Neural progenitor cell (in vitro differentiated cells): ENCODE measurements at regions not wholly inside any gene's neighbourhood (a gene's known extent, or its start where the extent isn't known, plus 50 kb on each side); places are given as distances from the start of the nearest gene placed in this dataset.
A peak's percentile ranks its signal among the peaks of the same experiment; 100 is the strongest.

ENCODE experiments used
- DNase-seq: peaks from one replicate; pipeline ENCODE4 v3.0.0-alpha.2; 2016; ENCODE audit warnings: low spot score
- H2AFZ ChIP-seq: fragments of 200-600 bp; sonication (generic); replicated peaks from 2 replicates; pipeline ENCODE4 v1.6.1; 2016; ENCODE audit warnings: antibody characterized with exemption
- H3F3A ChIP-seq: fragments of 200-600 bp; sonication (generic); 2 replicates; pipeline ENCODE4 v1.6.1; 2016; ENCODE audit warnings: antibody characterized with exemption, low read depth
- H3K27ac ChIP-seq: fragments of 200-600 bp; sonication (generic); 2 replicates; pipeline ENCODE4 v1.5.1; 2016; ENCODE audit warnings: mild to moderate bottlenecking
- H3K27me3 ChIP-seq: fragments of 200-600 bp; sonication (generic); 2 replicates; pipeline ENCODE4 v1.6.1; 2016; ENCODE audit warnings: mild to moderate bottlenecking, moderate library complexity
- H3K36me3 ChIP-seq: fragments of 200-600 bp; sonication (generic); 2 replicates; pipeline ENCODE4 v1.5.1; 2016
- H3K4me1 ChIP-seq: fragments of 200-600 bp; sonication (generic); 2 replicates; pipeline ENCODE4 v1.6.1; 2016; ENCODE audit warnings: mixed run types
- H3K4me2 ChIP-seq: fragments of 200-600 bp; sonication (generic); 2 replicates; pipeline ENCODE4 v1.6.1; 2016
- H3K4me3 ChIP-seq: fragments of 200-600 bp; sonication (generic); 2 replicates; pipeline ENCODE4 v1.5.1; 2016
- H3K79me2 ChIP-seq: fragments of 200-600 bp; sonication (generic); 2 replicates; pipeline ENCODE4 v1.6.1; 2016; ENCODE audit warnings: low read depth
- H3K9ac ChIP-seq: fragments of 200-600 bp; sonication (generic); 2 replicates; pipeline ENCODE4 v1.6.1; 2016
- H3K9me3 ChIP-seq: fragments of 200-600 bp; sonication (generic); 2 replicates; pipeline ENCODE4 v1.5.1; 2016; ENCODE audit warnings: low read depth
- H4K20me1 ChIP-seq: fragments of 200-600 bp; sonication (generic); 2 replicates; pipeline ENCODE4 v1.6.1; 2016; ENCODE audit warnings: low read depth
- H3K27ac Mint-ChIP-seq: 3 replicates; pipeline ENCODE4 v1.8.0; 2021; ENCODE audit warnings: mixed read lengths
- H3K27me3 Mint-ChIP-seq: 2 replicates; pipeline ENCODE4 v1.8.0; 2022; ENCODE audit warnings: low read depth, mild to moderate bottlenecking, inconsistent platforms, moderate library complexity, mixed read lengths; ENCODE audit not compliant: insufficient read depth
- H3K36me3 Mint-ChIP-seq: 3 replicates; pipeline ENCODE4 v1.8.0; 2021; ENCODE audit warnings: mixed read lengths
- H3K4me1 Mint-ChIP-seq: 3 replicates; pipeline ENCODE4 v1.8.0; 2021; ENCODE audit warnings: mixed read lengths
- H3K4me3 Mint-ChIP-seq: 3 replicates; pipeline ENCODE4 v1.8.0; 2021; ENCODE audit warnings: mild to moderate bottlenecking, moderate library complexity, mixed read lengths
- H3K9me3 Mint-ChIP-seq: 3 replicates; pipeline ENCODE4 v1.8.0; 2020; ENCODE audit warnings: mixed read lengths
- CTCF ChIP-seq: fragments of 200-600 bp; sonication (generic); IDR thresholded peaks from 2 replicates; pipeline ENCODE4 v1.5.1; 2017; ENCODE audit warnings: antibody characterized with exemption, mild to moderate bottlenecking
- EZH2 ChIP-seq: fragments of 200-600 bp; sonication (generic); IDR thresholded peaks from 2 replicates; pipeline ENCODE4 v1.6.1; 2017; ENCODE audit warnings: antibody characterized with exemption, mild to moderate bottlenecking, moderate library complexity
- EZH2phosphoT487 ChIP-seq: fragments of 200-600 bp; sonication (generic); IDR thresholded peaks from 2 replicates; pipeline ENCODE4 v1.6.1; 2017; ENCODE audit warnings: antibody characterized with exemption

GRCh38 chr2:234795272-234795920 is 156.4 kb upstream of the SH3BP4 start:
- Mint-ChIP-seq H3K36me3 (peaks cover 2% of the 10 kb centered on the region), H3K4me1 (peaks cover 66% of the 10 kb centered on the region), H3K27ac (peak overlapping the region; percentile 1), H3K27me3 (peaks cover 18% of the 10 kb centered on the region), H3K9me3 (no peaks in the 10 kb centered on the region), H3K4me3 (no peak overlapping the region)
- H3K4me1 ChIP-seq: peaks cover 20% of the 10 kb centered on the region
- no peak overlapping the region for H3K4me2 ChIP-seq
- H3K9me3 ChIP-seq: no peaks in the 10 kb centered on the region
- no peak overlapping the region for H3K9ac ChIP-seq
- H3F3A ChIP-seq: peaks cover 10% of the 10 kb centered on the region
- no peaks in the 10 kb centered on the region for H3K79me2 ChIP-seq
- no peaks in the 10 kb centered on the region for H4K20me1 ChIP-seq
- H2AFZ ChIP-seq: no peak overlapping the region
- DNase-seq: no peak
- H3K4me3 ChIP-seq: no peak overlapping the region
- TF ChIP-seq EZH2 (no peak), CTCF (no peak), EZH2phosphoT487 (no peak)
- H3K27ac ChIP-seq: no peak overlapping the region
- peaks cover 6% of the 10 kb centered on the region for H3K27me3 ChIP-seq
- H3K36me3 ChIP-seq: no peaks in the 10 kb centered on the region

- Mint-ChIP-seq H3K4me3 (no peak overlapping the region), H3K4me1 (peaks cover 71% of the 10 kb centered on the region), H3K36me3 (no peaks in the 10 kb centered on the region), H3K9me3 (no peaks in the 10 kb centered on the region), H3K27me3 (peaks cover 17% of the 10 kb centered on the region), H3K27ac (peak overlapping the region; percentile 1)
- no peaks in the 10 kb centered on the region for H3K36me3 ChIP-seq
- peaks cover 6% of the 10 kb centered on the region for H3K27me3 ChIP-seq
- TF ChIP-seq CTCF (no peak), EZH2 (no peak)
- DNase-seq: no peak
- no peaks in the 10 kb centered on the region for H3K79me2 ChIP-seq
- peaks cover 10% of the 10 kb centered on the region for H3F3A ChIP-seq
- no peak overlapping the region for H2AFZ ChIP-seq
- peaks cover 20% of the 10 kb centered on the region for H3K4me1 ChIP-seq
- no peaks in the 10 kb centered on the region for H3K9me3 ChIP-seq
- H3K4me2 ChIP-seq: no peak overlapping the region
- H3K27ac ChIP-seq: no peak overlapping the region
- no peak overlapping the region for H3K4me3 ChIP-seq
- H4K20me1 ChIP-seq: no peaks in the 10 kb centered on the region
- H3K9ac ChIP-seq: no peak overlapping the region
Measured at GRCh38 chr2:234794866-234795265, 157.0 kb upstream of the SH3BP4 start.

- peak overlapping the region; percentile 58 for H3K4me2 ChIP-seq
- no peak overlapping the region for H3K4me3 Mint-ChIP-seq
- H3K9me3 ChIP-seq: no peaks in the 10 kb centered on the region
- DNase-seq: no peak
- peaks cover 77% of the 10 kb centered on the region for H3K4me1 Mint-ChIP-seq
- no peak overlapping the region for H2AFZ ChIP-seq
- no peaks in the 10 kb centered on the region for H4K20me1 ChIP-seq
- H3K27ac ChIP-seq: no peak overlapping the region
- peaks cover 21% of the 10 kb centered on the region for H3K27me3 Mint-ChIP-seq
- no peaks in the 10 kb centered on the region for H3K36me3 Mint-ChIP-seq
- H3K79me2 ChIP-seq: no peaks in the 10 kb centered on the region
- no peak for TF ChIP-seq CTCF
- no peak for TF ChIP-seq EZH2
- no peak for TF ChIP-seq EZH2phosphoT487
- H3K4me3 ChIP-seq: no peak overlapping the region
- no peaks in the 10 kb centered on the region for H3K9me3 Mint-ChIP-seq
- H3K9ac ChIP-seq: no peak overlapping the region
- peak overlapping the region; percentile 5 for H3K27ac Mint-ChIP-seq
- peaks cover 10% of the 10 kb centered on the region for H3F3A ChIP-seq
- no peaks in the 10 kb centered on the region for H3K36me3 ChIP-seq
- peaks cover 20% of the 10 kb centered on the region for H3K4me1 ChIP-seq
- peaks cover 6% of the 10 kb centered on the region for H3K27me3 ChIP-seq
Measured at GRCh38 chr2:234793212-234793785, 158.5 kb upstream of the SH3BP4 start.
